Stimulated activated CD4-positive, alpha-beta T cell treated with anti-CD3 and anti-CD28 coated beads, Interleukin-4, amount 100 ng/mL, for 4 hours (primary cell): ENCODE measurements at regions not wholly inside any gene's neighbourhood (a gene's known extent, or its start where the extent isn't known, plus 50 kb on each side); places are given as distances from the start of the nearest gene placed in this dataset.

Experiments
- DNase-seq, 2 experiments: peaks; one replicate each; pipeline ENCODE4 v3.0.0-alpha.2; 2020

DNA sequence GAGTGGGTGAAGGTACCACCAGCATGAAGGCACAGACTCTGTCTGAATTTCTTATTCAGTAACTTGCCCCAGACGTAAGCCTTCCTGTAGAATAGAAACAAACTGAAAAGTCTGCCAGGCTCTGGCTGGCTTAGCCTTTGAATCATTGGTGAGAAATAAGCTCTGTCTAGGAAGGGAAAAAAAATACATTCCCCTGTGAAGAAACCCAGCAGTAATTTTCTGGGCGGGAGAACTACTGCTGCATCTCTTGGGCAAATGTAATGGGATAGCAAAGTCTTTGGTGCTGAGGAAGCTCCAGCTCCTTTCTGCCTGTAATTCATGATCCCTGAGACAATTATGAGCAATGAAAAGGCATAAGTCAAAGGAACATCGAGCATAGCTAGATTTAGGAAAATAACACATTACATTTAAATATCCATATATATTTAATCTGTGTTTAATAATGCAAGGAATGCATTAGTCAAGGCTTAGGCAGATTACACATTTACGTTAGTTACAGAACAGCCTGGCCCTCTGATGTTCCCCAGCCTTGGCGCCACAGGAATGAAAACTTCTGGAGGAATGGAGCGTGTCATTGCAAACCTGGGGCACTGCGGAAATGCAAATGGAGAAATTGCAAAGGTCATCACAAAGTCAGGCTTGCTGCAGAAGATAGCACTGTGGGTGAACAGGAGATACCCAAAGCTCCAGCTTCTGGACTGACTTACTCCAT, 216.3 kb upstream of the CAMK1G start:
- no peak for DNase-seq

GRCh38 chr1:209368864-209369598, 214.5 kb upstream of the CAMK1G start:
- no peak for DNase-seq

GRCh38 chr1:209370241-209370995, 213.1 kb upstream of the CAMK1G start:
- no peak for DNase-seq

- DNase-seq = no peak
These were observed 208.4 kb upstream of the CAMK1G start for GRCh38 chr1:209375097-209375496.

DNA sequence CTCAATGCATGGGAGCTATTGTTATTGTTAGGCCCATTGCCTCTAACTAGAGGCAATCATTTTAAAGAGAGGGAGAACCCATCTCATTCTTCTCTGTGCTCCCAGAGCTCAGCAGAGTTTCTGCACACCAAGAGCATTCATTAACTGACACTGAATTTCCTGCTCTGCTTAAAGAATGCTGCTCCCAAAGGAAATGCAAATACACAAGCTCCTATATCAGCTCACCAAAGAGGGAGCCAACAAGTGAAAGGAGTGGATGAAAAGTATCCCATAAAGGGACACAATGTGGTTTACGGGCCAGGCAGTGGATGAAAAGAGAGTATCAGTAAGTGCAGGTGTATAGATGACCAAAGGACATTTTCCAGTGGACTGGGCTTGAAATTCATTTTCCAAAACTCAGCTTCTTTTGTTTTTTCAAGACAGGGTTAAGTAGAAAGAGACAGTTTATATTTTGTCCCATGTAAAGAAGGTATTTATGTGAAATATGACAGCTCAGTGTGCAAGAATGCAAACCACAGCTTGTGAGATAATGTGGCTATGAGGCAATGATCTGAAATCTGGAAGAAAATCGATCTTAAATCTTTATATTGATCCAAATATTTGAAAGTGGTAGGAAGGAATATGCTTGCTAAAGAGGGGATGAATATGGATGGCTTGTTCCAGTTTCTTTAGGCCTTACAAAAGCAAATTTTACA, 207.7 kb upstream of the CAMK1G start:
- no peak for DNase-seq

DNA sequence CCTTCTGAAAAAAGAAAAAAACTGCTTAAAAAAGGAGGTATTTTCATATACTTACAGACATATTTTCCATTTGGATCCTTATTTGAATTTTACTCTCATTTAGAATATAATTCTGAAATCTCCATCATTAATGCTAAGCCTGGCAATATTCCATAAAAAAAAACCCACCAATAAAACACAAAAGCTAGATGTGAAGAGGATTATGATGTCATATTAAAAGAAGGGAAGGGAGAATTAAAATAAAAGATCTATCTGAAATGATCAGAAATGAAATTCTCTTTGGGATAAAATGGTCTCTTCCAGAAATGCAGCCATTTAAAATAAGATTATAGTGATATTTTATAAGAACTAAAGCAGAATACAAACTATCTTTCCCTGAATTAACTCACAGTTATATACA, 206.7 kb upstream of the CAMK1G start:
- no peak for DNase-seq

- DNase-seq = no peak
These were observed 205.5 kb upstream of the CAMK1G start for GRCh38 chr1:209377995-209378394.

GRCh38 chr1:209379280-209379679, 204.2 kb upstream of the CAMK1G start:
- no peak for DNase-seq

- DNase-seq = no peak
These were observed 203.1 kb upstream of the CAMK1G start for GRCh38 chr1:209380420-209380819.

DNA sequence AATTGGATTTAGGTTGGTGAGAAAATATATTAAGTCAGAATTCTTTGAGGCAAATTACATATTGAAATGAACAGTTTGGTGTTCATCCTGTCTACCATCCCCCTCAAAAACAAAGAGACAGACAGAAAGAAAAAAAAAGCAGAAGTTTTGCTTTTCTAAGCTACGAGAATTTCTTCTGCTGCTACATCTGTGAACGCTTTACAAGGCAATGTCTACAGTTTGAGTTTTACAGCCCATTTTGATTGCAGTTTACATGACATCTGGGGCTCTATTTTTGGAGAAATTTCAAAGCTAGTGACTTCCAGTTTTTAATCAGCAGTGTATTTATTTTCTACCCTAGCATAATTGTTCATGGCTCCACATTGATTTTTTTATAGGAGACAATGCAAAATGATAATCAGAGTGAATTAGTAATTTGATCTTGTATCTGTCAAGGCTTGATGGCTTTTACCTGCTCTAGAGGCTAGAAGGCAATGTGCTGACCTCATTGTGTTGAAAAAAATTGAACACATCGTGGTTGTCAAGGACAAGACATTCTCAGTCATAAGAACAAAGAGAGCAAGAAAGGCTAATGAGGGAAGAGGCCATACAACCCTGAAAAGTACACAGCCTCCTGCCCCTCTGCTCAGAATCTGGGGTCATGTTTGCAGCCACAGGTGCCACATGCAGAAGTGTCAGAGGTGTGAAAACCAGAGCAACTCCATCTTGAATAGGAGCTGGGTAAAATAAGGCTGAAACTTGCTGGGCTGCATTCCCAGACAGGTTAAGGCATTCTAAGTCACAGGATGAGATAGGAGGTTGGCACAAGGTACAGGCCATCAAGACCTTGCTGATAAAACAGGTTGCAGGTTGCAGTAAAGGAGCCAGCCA, 201.0 kb upstream of the CAMK1G start:
- DNase-seq = no peak

GRCh38 chr1:209383422-209383821, 200.1 kb upstream of the CAMK1G start:
- DNase-seq = no peak

GRCh38 chr1:209383907-209384709, 199.4 kb upstream of the CAMK1G start:
- DNase-seq = no peak

GRCh38 chr1:209384710-209385550, 198.6 kb upstream of the CAMK1G start:
- no peak for DNase-seq

GRCh38 chr1:209386156-209386555, 197.4 kb upstream of the CAMK1G start:
- DNase-seq = no peak

DNA sequence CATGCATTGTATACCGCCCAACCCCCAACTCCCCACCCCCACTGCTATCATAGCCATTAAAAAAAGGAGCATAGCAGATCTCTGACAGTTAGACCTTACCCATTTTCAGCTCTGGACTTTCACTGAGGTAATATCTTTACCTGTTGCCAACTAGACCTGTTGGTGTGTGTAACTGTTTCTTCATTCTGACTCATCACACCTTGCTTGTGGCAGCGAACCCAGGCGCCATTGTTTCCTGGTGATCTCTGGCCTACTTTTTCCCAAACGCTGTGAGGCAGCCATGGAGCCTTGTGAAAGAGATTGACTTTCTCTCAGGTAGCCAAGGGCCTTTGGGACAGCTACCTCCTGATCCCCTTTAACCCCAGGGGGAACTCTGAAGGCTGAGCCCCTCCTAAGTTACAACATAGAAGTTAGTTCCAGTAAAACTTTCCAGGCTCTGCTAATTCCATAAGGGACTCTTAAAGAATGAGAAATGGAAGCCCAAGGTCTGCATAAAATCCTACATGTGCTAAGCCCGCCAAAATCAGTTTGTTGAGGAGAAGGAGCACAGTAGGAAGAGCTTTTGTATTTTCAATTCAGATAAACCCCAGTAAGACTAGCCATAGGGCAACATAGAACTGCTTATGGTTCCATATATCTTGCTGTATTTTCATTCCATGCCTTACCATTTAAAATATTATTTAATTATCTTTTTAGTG, 196.1 kb upstream of the CAMK1G start:
- no peak for DNase-seq

DNA sequence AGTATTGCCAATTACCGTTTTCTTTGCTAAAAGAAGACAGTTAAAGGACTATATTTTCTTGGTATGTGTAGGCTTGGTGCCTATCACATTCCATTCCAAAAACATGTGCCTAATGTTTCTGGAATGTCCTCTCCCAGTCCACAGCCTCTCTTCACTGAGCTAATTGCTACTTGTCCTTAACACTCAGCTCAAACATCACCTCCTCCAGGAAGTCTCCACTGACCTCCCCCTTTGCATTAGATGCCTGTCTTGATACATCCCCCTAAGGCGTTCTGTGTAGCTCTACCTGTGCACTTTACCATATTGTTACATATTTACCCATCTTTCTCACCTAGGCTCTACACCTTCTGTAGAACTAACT, 195.6 kb upstream of the CAMK1G start:
- DNase-seq = no peak

GRCh38 chr1:209388358-209388757, 195.2 kb upstream of the CAMK1G start:
- no peak for DNase-seq

GRCh38 chr1:209389258-209389657, 194.3 kb upstream of the CAMK1G start:
- DNase-seq = no peak

DNA sequence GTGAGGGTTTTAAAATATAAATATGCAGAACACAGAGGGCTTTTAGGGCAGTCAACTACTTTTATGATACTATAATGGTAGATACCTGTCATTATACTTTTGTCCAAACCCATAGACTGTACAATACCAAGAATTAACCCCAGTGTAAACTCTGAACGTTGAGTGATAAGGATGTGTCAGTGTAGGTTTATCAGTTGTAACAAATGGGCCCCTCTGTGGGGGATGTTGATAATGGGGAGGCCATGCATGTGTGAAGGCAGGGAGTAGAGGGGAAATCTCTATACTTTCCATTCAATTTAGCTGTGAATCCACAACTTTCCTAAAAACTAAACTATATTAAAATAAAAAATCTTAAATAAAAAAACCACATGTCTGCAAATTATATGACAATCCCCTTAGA, 193.5 kb upstream of the CAMK1G start:
- DNase-seq = no peak

DNA sequence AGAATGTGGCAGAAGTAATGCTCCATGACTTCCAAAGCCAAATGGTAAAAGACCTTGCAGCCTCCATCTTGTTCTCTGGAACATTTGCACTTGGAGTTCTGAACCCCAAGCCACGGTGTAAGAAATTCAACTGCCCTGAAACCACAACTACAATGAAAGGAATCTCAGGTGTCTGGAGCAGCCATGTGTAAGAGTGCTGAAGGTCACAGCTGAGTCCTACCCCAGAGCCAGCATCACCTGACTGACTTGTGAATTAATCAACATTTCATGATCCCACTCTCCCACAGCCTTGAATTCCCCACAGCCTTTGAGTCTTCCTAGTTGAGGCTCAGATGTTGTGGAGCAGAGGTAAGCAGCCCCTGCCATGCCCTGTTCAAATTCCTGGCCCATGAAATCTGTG, 192.8 kb upstream of the CAMK1G start:
- DNase-seq = no peak
